Heart left ventricle (tissue), 13 donors: ENCODE measurements at regions not wholly inside any gene's neighbourhood (a gene's known extent, or its start where the extent isn't known, plus 50 kb on each side); places are given as distances from the start of the nearest gene placed in this dataset.

ENCODE experiments used
- CTCF ChIP-seq, 12 donors: fragments of 200-600 bp; sonication (generic) in 4 of 12; IDR thresholded peaks; one replicate each; pipeline versions ENCODE4 v1.5.0 to v1.8.0; 2018 to 2022; ENCODE audit warnings: antibody characterized with exemption in 12 of 12, mild to moderate bottlenecking in 5 of 12
- POLR2A ChIP-seq, 2 donors: fragments of 450-650 bp; IDR thresholded peaks; one replicate each; pipeline ENCODE4 v1.6.1; 2017; ENCODE audit warnings: antibody characterized with exemption in 2 of 2, mild to moderate bottlenecking in 2 of 2, moderate library complexity in 2 of 2
- donor health status: ischemic (EF 13 %, LVEDD 7.1; RV severe dilation, severe dysfunction).
- donor health status: DM: no; HTN: yes; CAD: no.
- donor health status: DM: no; HTN: no; CAD: no.
- donor health status: ischemic (EF 25% LVEDD 6.9; RV normal size, moderate dysfunction).
- donor health status: ischemic (EF 25% LVEDD 5.7; RV mildly dilated, moderate dysfunction).
- donor health status: ischemic (EF 35%, LVEDD 5.7; RV mildly dilated, moderate dysfunction).
- donor health status: nonischemic (EF 11% LVEDD 7.7; RV severe dilation, severe dysfunction).
- donor health status: DM: yes; HTN: yes; CAD: no.
- donor health status: PGD.
- donor health status: ischemic (EF 29% LVEDD 5.4; RV normal size, mild dysfunction).
- donor health status: nonischemic (EF 23%, LVEDD 6.1; RV moderate dilation, normal function).

DNA sequence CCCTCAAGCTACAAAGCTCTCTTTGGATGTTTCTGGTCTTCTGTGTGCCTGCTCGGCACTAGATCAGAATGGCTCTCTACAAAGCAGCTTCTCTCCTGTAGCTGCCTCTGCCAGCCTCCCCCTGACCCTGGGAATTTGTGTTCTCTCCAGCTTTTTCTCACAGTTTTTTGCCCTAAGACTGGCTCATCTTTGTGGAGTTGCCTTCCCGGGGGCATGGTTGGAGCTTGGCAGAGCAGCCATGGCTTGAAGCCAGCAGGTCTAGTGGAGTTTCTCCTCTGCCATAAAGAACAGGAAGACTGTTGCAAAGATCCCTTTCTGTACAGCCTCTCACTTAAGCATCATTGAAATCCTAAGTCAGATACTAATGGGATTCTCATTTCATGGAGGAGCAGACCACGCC is 163.3 kb upstream of the MAMLD1 start:
- TF ChIP-seq CTCF (IDR thresholded peaks at IDR 0.05) (no peak), POLR2A (IDR thresholded peaks at IDR 0.05) (no peak)
